ENCODE measurements at regions not wholly inside any gene's neighbourhood (a gene's known extent, or its start where the extent isn't known, plus 50 kb on each side); places are given as distances from the start of the nearest gene placed in this dataset.

DNA sequence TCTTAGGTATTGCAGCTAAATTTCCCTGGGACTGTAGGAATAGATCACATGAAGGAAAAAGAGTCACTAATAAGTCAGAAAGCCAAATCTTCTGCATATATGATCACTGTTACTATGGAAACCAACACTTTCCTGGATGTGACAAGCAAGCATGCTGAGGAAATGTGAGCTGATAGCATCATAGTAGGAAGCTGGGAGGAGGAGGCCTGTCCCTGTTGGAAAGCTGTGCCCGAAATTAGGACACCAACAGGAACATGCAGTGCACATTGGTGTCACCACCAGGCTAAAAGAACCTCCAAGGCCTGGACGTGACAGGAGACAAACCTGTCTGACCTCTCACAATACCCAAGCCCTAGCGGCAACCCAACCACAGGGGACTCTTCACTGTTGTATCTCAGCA, 181.9 kb upstream of the PCSK2 start:
- Histone ChIP-seq H3K79me2 (replicated peaks; ENCODE audit: insufficient read depth, low read length) (no peaks in the 10 kb centered on the region), H4K20me1 (ENCODE audit: insufficient read depth) (no peaks in the 10 kb centered on the region), H3K4me3 (ENCODE audit: low read length) (peak overlapping the region; percentile 51), H3F3A (ENCODE audit: insufficient read depth, low read length, poor library complexity, severe bottlenecking) (no peaks in the 10 kb centered on the region), H3K36me3 (ENCODE audit: insufficient read depth, low read length) (no peaks in the 10 kb centered on the region), H2AFZ (ENCODE audit: low read depth, low read length) (no peak overlapping the region), H3K9me2 (ENCODE audit: insufficient read depth, low read length) (no peaks in the 10 kb centered on the region), H3K9ac (ENCODE audit: low read length) (peak overlapping the region; percentile 52), H3K27ac (ENCODE audit: low read length) (peak overlapping the region; percentile 85), H3K27me3 (ENCODE audit: insufficient read depth, low read depth, low read length) (no peaks in the 10 kb centered on the region), H3K9me3 (ENCODE audit: low read length) (no peaks in the 10 kb centered on the region), H3K4me2 (ENCODE audit: low read length) (peak overlapping the region; percentile 49)
- TF ChIP-seq POLR2AphosphoS5 (IDR thresholded peaks at IDR 0.05), result peak; percentile 44
- TF ChIP-seq, protein P1, sequence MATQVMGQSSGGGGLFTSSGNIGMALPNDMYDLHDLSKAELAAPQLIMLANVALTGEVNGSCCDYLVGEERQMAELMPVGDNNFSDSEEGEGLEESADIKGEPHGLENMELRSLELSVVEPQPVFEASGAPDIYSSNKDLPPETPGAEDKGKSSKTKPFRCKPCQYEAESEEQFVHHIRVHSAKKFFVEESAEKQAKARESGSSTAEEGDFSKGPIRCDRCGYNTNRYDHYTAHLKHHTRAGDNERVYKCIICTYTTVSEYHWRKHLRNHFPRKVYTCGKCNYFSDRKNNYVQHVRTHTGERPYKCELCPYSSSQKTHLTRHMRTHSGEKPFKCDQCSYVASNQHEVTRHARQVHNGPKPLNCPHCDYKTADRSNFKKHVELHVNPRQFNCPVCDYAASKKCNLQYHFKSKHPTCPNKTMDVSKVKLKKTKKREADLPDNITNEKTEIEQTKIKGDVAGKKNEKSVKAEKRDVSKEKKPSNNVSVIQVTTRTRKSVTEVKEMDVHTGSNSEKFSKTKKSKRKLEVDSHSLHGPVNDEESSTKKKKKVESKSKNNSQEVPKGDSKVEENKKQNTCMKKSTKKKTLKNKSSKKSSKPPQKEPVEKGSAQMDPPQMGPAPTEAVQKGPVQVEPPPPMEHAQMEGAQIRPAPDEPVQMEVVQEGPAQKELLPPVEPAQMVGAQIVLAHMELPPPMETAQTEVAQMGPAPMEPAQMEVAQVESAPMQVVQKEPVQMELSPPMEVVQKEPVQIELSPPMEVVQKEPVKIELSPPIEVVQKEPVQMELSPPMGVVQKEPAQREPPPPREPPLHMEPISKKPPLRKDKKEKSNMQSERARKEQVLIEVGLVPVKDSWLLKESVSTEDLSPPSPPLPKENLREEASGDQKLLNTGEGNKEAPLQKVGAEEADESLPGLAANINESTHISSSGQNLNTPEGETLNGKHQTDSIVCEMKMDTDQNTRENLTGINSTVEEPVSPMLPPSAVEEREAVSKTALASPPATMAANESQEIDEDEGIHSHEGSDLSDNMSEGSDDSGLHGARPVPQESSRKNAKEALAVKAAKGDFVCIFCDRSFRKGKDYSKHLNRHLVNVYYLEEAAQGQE (IDR thresholded peaks at IDR 0.05; ENCODE audit: borderline replicate concordance), result peak; percentile 75
- TF ChIP-seq, protein P2, sequence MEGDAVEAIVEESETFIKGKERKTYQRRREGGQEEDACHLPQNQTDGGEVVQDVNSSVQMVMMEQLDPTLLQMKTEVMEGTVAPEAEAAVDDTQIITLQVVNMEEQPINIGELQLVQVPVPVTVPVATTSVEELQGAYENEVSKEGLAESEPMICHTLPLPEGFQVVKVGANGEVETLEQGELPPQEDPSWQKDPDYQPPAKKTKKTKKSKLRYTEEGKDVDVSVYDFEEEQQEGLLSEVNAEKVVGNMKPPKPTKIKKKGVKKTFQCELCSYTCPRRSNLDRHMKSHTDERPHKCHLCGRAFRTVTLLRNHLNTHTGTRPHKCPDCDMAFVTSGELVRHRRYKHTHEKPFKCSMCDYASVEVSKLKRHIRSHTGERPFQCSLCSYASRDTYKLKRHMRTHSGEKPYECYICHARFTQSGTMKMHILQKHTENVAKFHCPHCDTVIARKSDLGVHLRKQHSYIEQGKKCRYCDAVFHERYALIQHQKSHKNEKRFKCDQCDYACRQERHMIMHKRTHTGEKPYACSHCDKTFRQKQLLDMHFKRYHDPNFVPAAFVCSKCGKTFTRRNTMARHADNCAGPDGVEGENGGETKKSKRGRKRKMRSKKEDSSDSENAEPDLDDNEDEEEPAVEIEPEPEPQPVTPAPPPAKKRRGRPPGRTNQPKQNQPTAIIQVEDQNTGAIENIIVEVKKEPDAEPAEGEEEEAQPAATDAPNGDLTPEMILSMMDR (IDR thresholded peaks at IDR 0.05; ENCODE audit: poor library complexity, severe bottlenecking), result no peak
- peak; percentile 85 for TF ChIP-seq MXI1 (conservative IDR thresholded peaks at IDR 0.05; ENCODE audit: poor library complexity, severe bottlenecking)
- peak; percentile 41 for TF ChIP-seq RAD21 (conservative IDR thresholded peaks at IDR 0.05)
- peak; percentile 68 for TF ChIP-seq EP300 (conservative IDR thresholded peaks at IDR 0.05; ENCODE audit: poor library complexity, severe bottlenecking)
- TF ChIP-seq EZH2 (IDR thresholded peaks at IDR 0.05; ENCODE audit: borderline replicate concordance, insufficient read depth, low read length, poor library complexity, severe bottlenecking), result no peak
- TF ChIP-seq TAF1 (IDR thresholded peaks at IDR 0.05; ENCODE audit: low read depth), result no peak
- peak; percentile 34 for TF ChIP-seq SMC3 (conservative IDR thresholded peaks at IDR 0.05; ENCODE audit: poor library complexity)

DNA sequence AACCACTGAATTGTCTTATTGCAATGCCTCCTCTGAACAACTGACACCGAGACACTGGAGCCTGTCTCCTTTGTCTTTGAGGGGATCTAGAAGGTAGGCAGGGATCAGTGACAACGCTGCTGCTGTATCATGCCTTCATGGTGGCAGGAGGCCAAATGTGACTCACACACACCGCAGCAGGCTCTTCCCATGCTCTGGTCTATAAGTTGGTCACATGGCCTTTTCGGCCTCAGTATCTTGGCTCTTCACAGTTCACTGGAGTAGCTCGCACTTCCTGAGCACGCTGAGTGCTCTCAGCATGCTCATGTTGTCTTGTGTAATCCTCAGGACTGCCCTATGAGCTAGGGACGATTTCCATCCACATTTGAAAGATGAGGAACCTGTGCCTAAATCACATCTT, 167.4 kb upstream of the PCSK2 start:
- no peaks in the 10 kb centered on the region for H4K20me1 ChIP-seq (ENCODE audit: insufficient read depth)
- H3K4me2 ChIP-seq (ENCODE audit: low read length), result no peak overlapping the region
- no peaks in the 10 kb centered on the region for H3K9me3 ChIP-seq (ENCODE audit: low read length)
- TF ChIP-seq, protein P2 (IDR thresholded peaks at IDR 0.05; ENCODE audit: poor library complexity, severe bottlenecking), result no peak
- no peak for TF ChIP-seq EZH2 (IDR thresholded peaks at IDR 0.05; ENCODE audit: borderline replicate concordance, insufficient read depth, low read length, poor library complexity, severe bottlenecking)
- no peak for TF ChIP-seq RAD21 (conservative IDR thresholded peaks at IDR 0.05)
- TF ChIP-seq TAF1 (IDR thresholded peaks at IDR 0.05; ENCODE audit: low read depth), result no peak
- TF ChIP-seq SMC3 (conservative IDR thresholded peaks at IDR 0.05; ENCODE audit: poor library complexity), result no peak
- no peak for TF ChIP-seq POLR2AphosphoS5 (IDR thresholded peaks at IDR 0.05)
- H2AFZ ChIP-seq (ENCODE audit: low read depth, low read length), result no peak overlapping the region
- H3K9ac ChIP-seq (ENCODE audit: low read length), result no peak overlapping the region
- H3F3A ChIP-seq (ENCODE audit: insufficient read depth, low read length, poor library complexity, severe bottlenecking), result no peaks in the 10 kb centered on the region
- no peak overlapping the region for H3K4me3 ChIP-seq (ENCODE audit: low read length)
- H3K9me2 ChIP-seq (ENCODE audit: insufficient read depth, low read length), result no peaks in the 10 kb centered on the region
- H3K27ac ChIP-seq (ENCODE audit: low read length), result no peak overlapping the region
- H3K27me3 ChIP-seq (ENCODE audit: insufficient read depth, low read depth, low read length), result no peaks in the 10 kb centered on the region
- H3K36me3 ChIP-seq (ENCODE audit: insufficient read depth, low read length), result no peaks in the 10 kb centered on the region
- no peaks in the 10 kb centered on the region for H3K79me2 ChIP-seq (replicated peaks; ENCODE audit: insufficient read depth, low read length)
